Vagina (tissue), 2 donors: ENCODE measurements at regions not wholly inside any gene's neighbourhood (a gene's known extent, or its start where the extent isn't known, plus 50 kb on each side); places are given as distances from the start of the nearest gene placed in this dataset.

ENCODE experiments used
- DNase-seq, 2 donors: peaks; one replicate each; pipeline ENCODE4 v3.0.0-alpha.2; 2017; ENCODE audit errors: extremely low spot score in 2 of 2
- H3K27ac ChIP-seq: fragments of 200-600 bp; sonication (generic); one replicate; pipeline ENCODE4 v1.5.1; 2019
- H3K27me3 ChIP-seq: fragments of 200-600 bp; sonication (generic); one replicate; pipeline ENCODE4 v1.5.1; 2019
- H3K36me3 ChIP-seq, 2 donors: fragments of 200-600 bp; sonication (generic); one replicate each; pipeline ENCODE4 v1.5.1; 2017 to 2019
- H3K4me1 ChIP-seq: fragments of 200-600 bp; sonication (generic); one replicate; pipeline ENCODE4 v1.5.1; 2019
- H3K4me3 ChIP-seq, 2 donors: fragments of 200-600 bp; sonication (generic); 1 replicate in 1 of 2; 2 replicates in 1 of 2; pipeline ENCODE4 v1.5.1; 2016 to 2019
- H3K9me3 ChIP-seq: fragments of 200-600 bp; sonication (generic); one replicate; pipeline ENCODE4 v1.5.1; 2019
- POLR2A ChIP-seq, 2 donors: fragments of 450-650 bp; IDR thresholded peaks; one replicate each; pipeline ENCODE4 v1.6.1; 2017; ENCODE audit warnings: antibody characterized with exemption in 2 of 2, mild to moderate bottlenecking in 2 of 2, moderate library complexity in 2 of 2
- POLR2AphosphoS5 ChIP-seq, 2 donors: sonication (generic); formaldehyde crosslinking; IDR thresholded peaks; one replicate each; pipeline ENCODE4 v1.9.0; 2017; ENCODE audit warnings: antibody characterized with exemption in 2 of 2, mild to moderate bottlenecking in 2 of 2, low read depth in 1 of 2; ENCODE audit not compliant: insufficient read depth in 1 of 2
- intact Hi-C: fragments of 100-400 bp; cut with DNase I; formaldehyde crosslinking; loops from one replicate; pipeline ENCODE4 v1.15.1; 2023
- TF ChIP-seq, protein P1 (sequence below), 3 experiments: fragments of 450-650 bp in 2 of 3; fragments of 200-600 bp in 1 of 3; sonication (generic) in 1 of 3; IDR thresholded peaks; one replicate each; pipeline ENCODE4 v1.5.1; 2017 to 2019; ENCODE audit warnings: antibody characterized with exemption in 3 of 3, mild to moderate bottlenecking in 2 of 3, moderate library complexity in 2 of 3

- Histone ChIP-seq H3K4me3 (no peak overlapping the region), H3K4me1 (no peaks in the 10 kb centered on the region), H3K36me3 (no peaks in the 10 kb centered on the region), H3K9me3 (no peaks in the 10 kb centered on the region), H3K27ac (no peak overlapping the region), H3K27me3 (no peaks in the 10 kb centered on the region)
- DNase-seq, result no peak
- intact Hi-C loops, result no loop called here
- TF ChIP-seq POLR2A (IDR thresholded peaks at IDR 0.05) (no peak), POLR2AphosphoS5 (IDR thresholded peaks at IDR 0.05; ENCODE audit: insufficient read depth in 1 of 2, low read depth in 1 of 2) (no peak)
Measured at GRCh38 chr3:17910922-17911321, 168.5 kb upstream of the TBC1D5 start.

- TF ChIP-seq POLR2A (IDR thresholded peaks at IDR 0.05) (no peak), POLR2AphosphoS5 (IDR thresholded peaks at IDR 0.05; ENCODE audit: insufficient read depth in 1 of 2, low read depth in 1 of 2) (no peak)
- TF ChIP-seq, protein P1, sequence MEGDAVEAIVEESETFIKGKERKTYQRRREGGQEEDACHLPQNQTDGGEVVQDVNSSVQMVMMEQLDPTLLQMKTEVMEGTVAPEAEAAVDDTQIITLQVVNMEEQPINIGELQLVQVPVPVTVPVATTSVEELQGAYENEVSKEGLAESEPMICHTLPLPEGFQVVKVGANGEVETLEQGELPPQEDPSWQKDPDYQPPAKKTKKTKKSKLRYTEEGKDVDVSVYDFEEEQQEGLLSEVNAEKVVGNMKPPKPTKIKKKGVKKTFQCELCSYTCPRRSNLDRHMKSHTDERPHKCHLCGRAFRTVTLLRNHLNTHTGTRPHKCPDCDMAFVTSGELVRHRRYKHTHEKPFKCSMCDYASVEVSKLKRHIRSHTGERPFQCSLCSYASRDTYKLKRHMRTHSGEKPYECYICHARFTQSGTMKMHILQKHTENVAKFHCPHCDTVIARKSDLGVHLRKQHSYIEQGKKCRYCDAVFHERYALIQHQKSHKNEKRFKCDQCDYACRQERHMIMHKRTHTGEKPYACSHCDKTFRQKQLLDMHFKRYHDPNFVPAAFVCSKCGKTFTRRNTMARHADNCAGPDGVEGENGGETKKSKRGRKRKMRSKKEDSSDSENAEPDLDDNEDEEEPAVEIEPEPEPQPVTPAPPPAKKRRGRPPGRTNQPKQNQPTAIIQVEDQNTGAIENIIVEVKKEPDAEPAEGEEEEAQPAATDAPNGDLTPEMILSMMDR (IDR thresholded peaks at IDR 0.05), result no peak
- no peak overlapping the region for H3K27ac ChIP-seq
- no peaks in the 10 kb centered on the region for H3K27me3 ChIP-seq
- no peak overlapping the region for H3K4me3 ChIP-seq
- H3K36me3 ChIP-seq, result no peaks in the 10 kb centered on the region
- intact Hi-C loops, result no loop called here
- DNase-seq, result no peak
- H3K9me3 ChIP-seq, result no peaks in the 10 kb centered on the region
- no peaks in the 10 kb centered on the region for H3K4me1 ChIP-seq
Measured at GRCh38 chr3:17909714-17910113, 167.3 kb upstream of the TBC1D5 start.

GRCh38 chr3:17908399-17909191, 166.2 kb upstream of the TBC1D5 start:
- Histone ChIP-seq H3K4me3 (no peak overlapping the region), H3K9me3 (no peaks in the 10 kb centered on the region), H3K27ac (no peak overlapping the region), H3K4me1 (no peaks in the 10 kb centered on the region), H3K36me3 (no peaks in the 10 kb centered on the region), H3K27me3 (no peaks in the 10 kb centered on the region)
- TF ChIP-seq POLR2AphosphoS5 (IDR thresholded peaks at IDR 0.05; ENCODE audit: insufficient read depth in 1 of 2, low read depth in 1 of 2), result no peak
- TF ChIP-seq, protein P1 (IDR thresholded peaks at IDR 0.05), result no peak
- no peak for TF ChIP-seq POLR2A (IDR thresholded peaks at IDR 0.05)
- DNase-seq, result no peak
- intact Hi-C loops, result no loop called here

- no peak for TF ChIP-seq POLR2AphosphoS5 (IDR thresholded peaks at IDR 0.05; ENCODE audit: insufficient read depth in 1 of 2, low read depth in 1 of 2)
- TF ChIP-seq POLR2A (IDR thresholded peaks at IDR 0.05), result no peak
- TF ChIP-seq, protein P1 (IDR thresholded peaks at IDR 0.05), result no peak
- intact Hi-C loops, result no loop called here
- H3K9me3 ChIP-seq, result no peaks in the 10 kb centered on the region
Measured at GRCh38 chr3:17905996-17906395, 163.6 kb upstream of the TBC1D5 start.

GRCh38 chr3:17901893-17902292, 159.5 kb upstream of the TBC1D5 start:
- no peaks in the 10 kb centered on the region for H3K4me1 ChIP-seq
- no peak overlapping the region for H3K27ac ChIP-seq
- H3K9me3 ChIP-seq, result no peaks in the 10 kb centered on the region
- TF ChIP-seq, protein P1 (IDR thresholded peaks at IDR 0.05), result no peak
- TF ChIP-seq POLR2A (IDR thresholded peaks at IDR 0.05) (no peak), POLR2AphosphoS5 (IDR thresholded peaks at IDR 0.05; ENCODE audit: insufficient read depth in 1 of 2, low read depth in 1 of 2) (no peak)
- no peaks in the 10 kb centered on the region for H3K27me3 ChIP-seq
- no peak for DNase-seq
- no peak overlapping the region for H3K4me3 ChIP-seq
- intact Hi-C loops, result no loop called here
- no peaks in the 10 kb centered on the region for H3K36me3 ChIP-seq

More at GRCh38 chr3:17905996-17906395, 163.6 kb upstream of the TBC1D5 start:
- no peak overlapping the region for H3K4me3 ChIP-seq
- no peak for DNase-seq
- H3K4me1 ChIP-seq, result no peaks in the 10 kb centered on the region
- no peaks in the 10 kb centered on the region for H3K27me3 ChIP-seq
- H3K36me3 ChIP-seq, result no peaks in the 10 kb centered on the region
- H3K27ac ChIP-seq, result no peak overlapping the region
